Type B pancreatic cell (in vitro differentiated cells): ENCODE measurements at regions not wholly inside any gene's neighbourhood (a gene's known extent, or its start where the extent isn't known, plus 50 kb on each side); places are given as distances from the start of the nearest gene placed in this dataset.

Source experiments
- DNase-seq: peaks from one replicate; pipeline ENCODE4 v3.0.0; 2021; ENCODE audit warnings: mixed read lengths; ENCODE audit not compliant: unreplicated experiment; ENCODE audit errors: extremely low spot score
- H3K27ac Mint-ChIP-seq: 2 replicates; pipeline ENCODE4 v1.8.0; 2021; ENCODE audit warnings: mild to moderate bottlenecking, mixed read lengths
- H3K27me3 Mint-ChIP-seq: 2 replicates; pipeline ENCODE4 v1.8.0; 2021; ENCODE audit warnings: mixed read lengths
- H3K36me3 Mint-ChIP-seq: 2 replicates; pipeline ENCODE4 v1.8.0; 2021; ENCODE audit warnings: mixed read lengths
- H3K4me1 Mint-ChIP-seq: one replicate; pipeline ENCODE4 v1.8.0; 2021; ENCODE audit warnings: mixed read lengths; ENCODE audit not compliant: unreplicated experiment
- H3K4me3 Mint-ChIP-seq: 2 replicates; pipeline ENCODE4 v1.8.0; 2021; ENCODE audit warnings: mild to moderate bottlenecking, mixed read lengths
- H3K9me3 Mint-ChIP-seq: 2 replicates; pipeline ENCODE4 v1.8.0; 2021; ENCODE audit warnings: mixed read lengths
- CTCF ChIP-seq: fragments of 200-600 bp; sonication (generic); conservative IDR thresholded peaks from 2 replicates; pipeline ENCODE4 v1.5.0; 2021; ENCODE audit warnings: antibody characterized with exemption, mild to moderate bottlenecking

GRCh38 chr1:58921751-58922150, 137.9 kb upstream of the JUN start:
- no peak for DNase-seq
- Mint-ChIP-seq H3K9me3 (no peaks in the 10 kb centered on the region), H3K4me3 (no peak overlapping the region), H3K27ac (peak overlapping the region; percentile 95), H3K36me3 (no peaks in the 10 kb centered on the region), H3K4me1 (peaks cover 28% of the 10 kb centered on the region), H3K27me3 (no peaks in the 10 kb centered on the region)
- no peak for TF ChIP-seq CTCF

- Mint-ChIP-seq H3K27me3 (no peaks in the 10 kb centered on the region), H3K4me1 (peaks cover 36% of the 10 kb centered on the region), H3K27ac (peak overlapping the region; percentile 95), H3K36me3 (no peaks in the 10 kb centered on the region), H3K4me3 (peak overlapping the region; percentile 14), H3K9me3 (no peaks in the 10 kb centered on the region)
- DNase-seq, result no peak
- no peak for TF ChIP-seq CTCF
These were observed 138.6 kb upstream of the JUN start for GRCh38 chr1:58922302-58923089.

- Mint-ChIP-seq H3K4me3 (no peak overlapping the region), H3K36me3 (no peaks in the 10 kb centered on the region), H3K27me3 (no peaks in the 10 kb centered on the region), H3K4me1 (peaks cover 37% of the 10 kb centered on the region), H3K27ac (peak overlapping the region; percentile 95), H3K9me3 (no peaks in the 10 kb centered on the region)
- no peak for TF ChIP-seq CTCF
- no peak for DNase-seq
These were observed 139.2 kb upstream of the JUN start for GRCh38 chr1:58923090-58923470.

DNA sequence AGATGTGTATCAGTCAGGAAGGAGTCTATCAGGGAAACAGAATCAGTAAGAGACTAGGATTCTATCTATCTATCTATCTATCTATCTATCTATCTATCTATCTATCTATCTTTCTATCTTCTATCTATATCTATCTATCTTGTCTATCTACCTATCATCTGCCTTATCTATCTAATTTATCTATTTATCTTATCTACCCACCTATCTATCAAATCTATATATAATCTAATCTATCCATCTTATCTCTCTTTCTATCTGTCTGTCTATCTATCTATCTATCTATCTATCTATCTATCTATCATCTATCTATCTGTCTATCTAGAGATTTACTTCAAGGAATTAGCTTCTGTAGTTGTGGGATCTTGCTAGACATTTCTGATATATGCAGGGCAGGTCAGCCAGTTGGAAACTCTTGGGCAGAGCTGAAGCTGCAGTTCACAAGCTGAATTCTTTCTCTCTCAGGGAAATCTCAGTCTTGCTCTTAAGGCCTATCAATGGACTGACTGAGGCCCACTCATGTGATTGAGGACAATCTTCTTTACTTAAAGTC, 140.2 kb upstream of the JUN start:
- no peaks in the 10 kb centered on the region for H3K36me3 Mint-ChIP-seq
- H3K27ac Mint-ChIP-seq, result peak overlapping the region; percentile 46
- DNase-seq, result no peak
- no peak overlapping the region for H3K4me3 Mint-ChIP-seq
- H3K4me1 Mint-ChIP-seq, result peaks cover 36% of the 10 kb centered on the region
- H3K9me3 Mint-ChIP-seq, result no peaks in the 10 kb centered on the region
- H3K27me3 Mint-ChIP-seq, result peaks cover 4% of the 10 kb centered on the region
- no peak for TF ChIP-seq CTCF

GRCh38 chr1:58924821-58925220, 141.0 kb upstream of the JUN start:
- DNase-seq, result no peak
- Mint-ChIP-seq H3K27ac (peak overlapping the region; percentile 46), H3K4me1 (peaks cover 39% of the 10 kb centered on the region), H3K36me3 (no peaks in the 10 kb centered on the region), H3K27me3 (peaks cover 4% of the 10 kb centered on the region), H3K4me3 (no peak overlapping the region), H3K9me3 (no peaks in the 10 kb centered on the region)
- TF ChIP-seq CTCF, result no peak
